Effector memory CD8-positive, alpha-beta T cell (primary cell): ENCODE measurements at regions not wholly inside any gene's neighbourhood (a gene's known extent, or its start where the extent isn't known, plus 50 kb on each side); places are given as distances from the start of the nearest gene placed in this dataset.

Source experiments
- ATAC-seq: fragments of 150-1000 bp; cut with Tn5 transposase; replicated peaks from 2 replicates; pipeline ENCODE4 v1.10.0; 2021; ENCODE audit warnings: mild to moderate bottlenecking, moderate library complexity
- DNase-seq, 3 experiments: peaks; one replicate each; pipeline ENCODE4 v3.0.0; 2021
- H3K27ac Mint-ChIP-seq, 2 donors: one replicate each; pipeline ENCODE4 v1.8.0; 2022; ENCODE audit warnings: mild to moderate bottlenecking in 2 of 2, mixed read lengths in 2 of 2, moderate library complexity in 2 of 2
- H3K27me3 Mint-ChIP-seq, 2 donors: one replicate each; pipeline ENCODE4 v1.8.0; 2022; ENCODE audit warnings: mixed read lengths in 2 of 2
- H3K36me3 Mint-ChIP-seq: one replicate; pipeline ENCODE4 v1.8.0; 2022; ENCODE audit warnings: mild to moderate bottlenecking, moderate library complexity, mixed read lengths; ENCODE audit not compliant: insufficient read depth
- H3K4me1 Mint-ChIP-seq, 2 donors: one replicate each; pipeline ENCODE4 v1.8.0; 2022; ENCODE audit warnings: low read depth in 2 of 2, mixed read lengths in 2 of 2
- H3K4me3 Mint-ChIP-seq, 2 donors: one replicate each; pipeline ENCODE4 v1.8.0; 2022; ENCODE audit warnings: mild to moderate bottlenecking in 2 of 2, mixed read lengths in 2 of 2, moderate library complexity in 2 of 2
- H3K9me3 Mint-ChIP-seq, 2 donors: one replicate each; pipeline ENCODE4 v1.8.0; 2022; ENCODE audit warnings: mixed read lengths in 2 of 2

DNA sequence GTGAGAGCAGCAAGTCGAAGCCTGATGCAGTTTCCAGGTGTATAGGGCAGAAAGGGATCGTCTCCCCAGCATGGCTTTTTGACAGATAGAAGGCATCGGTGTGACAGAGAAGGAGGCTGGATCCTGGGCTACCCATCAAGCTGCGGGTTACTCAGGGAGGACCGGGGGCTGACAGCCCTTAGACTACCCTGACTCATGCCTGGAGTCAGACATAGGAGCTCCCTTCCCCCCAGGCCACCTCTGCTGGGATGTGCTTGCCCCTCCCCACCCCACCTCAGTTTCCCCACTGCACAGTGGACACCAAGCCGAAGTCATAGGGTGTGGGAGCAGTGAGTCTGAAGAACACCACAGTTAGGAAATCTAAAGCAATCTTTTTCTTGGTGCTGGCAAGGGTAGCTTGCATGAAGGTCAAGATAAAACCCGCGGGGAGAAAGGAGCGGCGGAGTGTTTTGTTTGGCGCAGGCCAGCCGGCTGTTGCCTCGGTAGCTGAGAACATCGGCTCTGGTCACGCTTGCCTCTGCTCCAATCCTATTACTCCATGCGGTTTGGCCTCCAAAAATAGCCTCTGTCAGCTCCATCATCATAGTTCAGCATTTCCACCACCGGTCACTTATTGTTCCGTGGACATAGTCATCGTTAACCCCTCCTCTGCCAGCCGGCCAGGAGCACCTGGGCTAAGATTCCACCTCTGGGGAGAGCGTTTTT is 169.2 kb upstream of the GLI2 start:
- H3K4me1 Mint-ChIP-seq = no peaks in the 10 kb centered on the region
- no peak overlapping the region for H3K27ac Mint-ChIP-seq
- no peaks in the 10 kb centered on the region for H3K9me3 Mint-ChIP-seq
- peaks cover 3% of the 10 kb centered on the region for H3K36me3 Mint-ChIP-seq
- H3K27me3 Mint-ChIP-seq = peaks cover 20 to 55% of the 10 kb centered on the region in 2 donors
- no peak for DNase-seq
- no peak overlapping the region for H3K4me3 Mint-ChIP-seq
- ATAC-seq = no peak

DNA sequence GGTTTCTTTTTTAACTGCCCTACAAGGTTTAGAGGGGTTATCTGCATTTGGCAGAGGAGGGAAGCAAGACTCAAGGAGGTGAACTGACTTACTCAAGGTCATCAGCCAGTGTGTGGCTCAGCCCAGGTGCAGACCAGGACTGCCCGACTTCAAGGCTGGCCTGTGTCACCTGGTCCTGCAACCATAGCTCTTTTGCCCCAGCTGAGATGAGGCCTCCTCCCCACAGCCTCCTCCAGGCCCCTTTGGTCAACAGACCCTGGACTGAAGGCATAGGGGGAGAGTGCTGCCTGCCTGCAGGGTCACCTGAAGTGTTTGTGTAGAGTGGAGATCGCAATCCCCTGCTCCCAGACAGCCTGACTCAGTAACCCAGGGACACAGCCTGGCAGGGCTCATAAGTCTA is 168.5 kb upstream of the GLI2 start:
- DNase-seq = no peak
- H3K36me3 Mint-ChIP-seq = peaks cover 3% of the 10 kb centered on the region
- no peaks in the 10 kb centered on the region for H3K9me3 Mint-ChIP-seq
- no peak overlapping the region for H3K27ac Mint-ChIP-seq
- no peaks in the 10 kb centered on the region for H3K4me1 Mint-ChIP-seq
- no peak overlapping the region for H3K4me3 Mint-ChIP-seq
- no peak for ATAC-seq
- H3K27me3 Mint-ChIP-seq = peaks cover 20 to 49% of the 10 kb centered on the region in 2 donors

DNA sequence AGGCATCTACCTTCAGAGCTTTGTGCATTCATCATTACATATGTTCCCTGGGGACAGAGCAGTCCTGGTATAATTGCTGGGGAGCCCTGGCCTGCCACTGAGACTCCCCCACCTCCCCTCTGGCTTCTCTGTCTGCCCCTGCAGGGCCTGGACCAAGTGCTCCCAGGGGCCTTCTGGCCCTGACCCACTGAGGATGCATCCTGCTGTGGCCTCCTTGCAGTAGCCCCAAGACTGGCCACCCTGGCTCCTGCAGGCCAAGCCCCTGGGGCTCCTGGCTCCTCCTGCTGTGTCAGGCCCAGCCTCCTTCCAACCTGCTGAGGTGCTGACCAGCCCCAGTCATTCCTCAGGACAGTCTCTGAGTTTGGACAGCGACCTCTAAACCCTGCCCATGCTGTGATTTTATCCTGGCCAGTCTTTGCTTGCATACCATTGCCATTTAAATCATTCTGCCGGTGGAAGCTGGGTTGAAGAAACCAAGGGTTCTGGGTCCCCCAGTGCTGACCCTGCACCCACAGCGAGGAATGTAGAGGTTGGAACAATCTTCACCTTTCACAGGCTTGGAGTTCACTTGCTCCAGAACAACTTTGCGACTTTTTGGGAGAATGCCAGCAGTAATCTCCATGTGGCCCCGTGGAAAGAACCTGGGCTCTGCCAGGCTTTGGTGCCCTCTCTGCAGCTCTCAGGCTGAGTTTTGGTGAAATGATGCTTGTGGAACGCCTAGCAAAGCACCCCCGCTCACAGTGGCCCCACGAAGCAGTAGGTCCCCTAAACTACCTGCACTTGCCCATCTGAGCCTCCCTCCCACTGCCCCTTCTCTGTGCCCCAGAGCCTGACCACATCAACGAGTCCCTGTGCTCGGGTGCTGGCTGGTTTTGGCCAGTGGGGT is 167.3 kb upstream of the GLI2 start:
- DNase-seq = no peak
- no peak overlapping the region for H3K27ac Mint-ChIP-seq

DNA sequence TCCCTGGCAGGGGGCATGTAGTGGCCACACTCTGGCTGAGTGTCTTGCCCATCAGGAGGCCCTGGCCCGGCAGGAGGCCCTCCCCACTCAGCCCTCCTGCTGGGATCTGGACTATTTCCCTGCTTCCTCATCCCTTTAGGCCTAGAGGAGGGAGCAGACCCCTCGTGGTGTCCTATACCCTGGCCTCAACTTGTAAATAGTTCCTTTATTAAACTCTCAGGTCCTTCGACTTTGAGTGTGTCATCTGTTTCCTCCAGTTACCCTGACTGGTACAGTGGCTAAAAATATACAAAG is 166.7 kb upstream of the GLI2 start:
- ATAC-seq = no peak
- Mint-ChIP-seq H3K36me3 (peaks cover 3% of the 10 kb centered on the region), H3K4me1 (no peaks in the 10 kb centered on the region), H3K27me3 (peaks cover 15 to 47% of the 10 kb centered on the region in 2 donors), H3K4me3 (no peak overlapping the region), H3K27ac (no peak overlapping the region), H3K9me3 (no peaks in the 10 kb centered on the region)
- no peak for DNase-seq

More for the DNA sequence above, 167.3 kb upstream of the GLI2 start:
- Mint-ChIP-seq H3K4me1 (no peaks in the 10 kb centered on the region), H3K27me3 (peaks cover 15 to 47% of the 10 kb centered on the region in 2 donors), H3K4me3 (no peak overlapping the region), H3K9me3 (no peaks in the 10 kb centered on the region), H3K36me3 (peaks cover 3% of the 10 kb centered on the region)
- ATAC-seq = no peak

DNA sequence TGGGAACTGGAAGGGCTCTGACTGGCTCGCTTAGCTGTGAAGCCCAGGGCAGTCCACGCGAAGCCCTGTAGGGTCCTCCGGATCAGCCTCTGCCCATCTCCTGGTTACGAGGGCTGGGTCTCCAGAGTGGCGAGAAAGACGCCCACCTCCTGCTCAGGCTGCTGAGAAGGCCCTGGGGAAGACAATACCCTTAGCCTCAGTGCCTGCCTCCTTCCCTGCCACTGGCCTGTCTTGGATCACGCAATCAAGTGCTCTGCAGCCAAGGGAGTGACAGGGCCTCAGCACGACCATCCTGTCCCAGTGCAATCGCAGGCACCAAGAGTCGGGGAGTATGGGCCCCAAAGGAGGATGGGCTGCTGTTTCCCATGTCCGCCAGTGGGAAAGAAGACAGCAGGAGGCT is 165.7 kb upstream of the GLI2 start:
- no peak for ATAC-seq
- H3K4me1 Mint-ChIP-seq = no peaks in the 10 kb centered on the region
- H3K4me3 Mint-ChIP-seq = no peak overlapping the region
- H3K9me3 Mint-ChIP-seq = no peaks in the 10 kb centered on the region
- H3K27ac Mint-ChIP-seq = no peak overlapping the region
- peaks cover 3% of the 10 kb centered on the region for H3K36me3 Mint-ChIP-seq
- H3K27me3 Mint-ChIP-seq = peaks cover 20 to 55% of the 10 kb centered on the region in 2 donors
- no peak for DNase-seq

DNA sequence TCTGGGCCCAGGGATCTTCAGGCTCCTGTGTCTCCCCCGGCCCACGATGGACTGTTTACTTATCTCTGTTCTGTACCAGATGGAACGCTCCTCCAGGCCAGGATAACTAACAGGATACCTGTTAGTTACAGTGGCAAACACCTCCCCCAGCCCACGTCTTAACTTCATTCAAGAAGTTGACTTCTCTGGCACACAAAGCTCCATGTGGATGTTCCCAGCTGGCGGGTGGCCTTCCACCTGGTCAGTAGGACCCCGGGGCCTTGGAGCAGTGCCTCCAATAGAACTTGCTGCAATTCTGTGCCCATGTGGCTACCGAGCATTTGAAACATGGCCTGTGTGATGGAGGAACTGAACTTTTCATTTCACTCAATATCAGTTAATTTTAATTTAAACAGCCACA is 165.1 kb upstream of the GLI2 start:
- no peaks in the 10 kb centered on the region for H3K4me1 Mint-ChIP-seq
- H3K4me3 Mint-ChIP-seq = no peak overlapping the region
- H3K27me3 Mint-ChIP-seq = peaks cover 23 to 61% of the 10 kb centered on the region in 2 donors
- H3K27ac Mint-ChIP-seq = no peak overlapping the region
- DNase-seq (no peak), ATAC-seq (no peak)
- H3K36me3 Mint-ChIP-seq = peaks cover 3% of the 10 kb centered on the region
- no peaks in the 10 kb centered on the region for H3K9me3 Mint-ChIP-seq

DNA sequence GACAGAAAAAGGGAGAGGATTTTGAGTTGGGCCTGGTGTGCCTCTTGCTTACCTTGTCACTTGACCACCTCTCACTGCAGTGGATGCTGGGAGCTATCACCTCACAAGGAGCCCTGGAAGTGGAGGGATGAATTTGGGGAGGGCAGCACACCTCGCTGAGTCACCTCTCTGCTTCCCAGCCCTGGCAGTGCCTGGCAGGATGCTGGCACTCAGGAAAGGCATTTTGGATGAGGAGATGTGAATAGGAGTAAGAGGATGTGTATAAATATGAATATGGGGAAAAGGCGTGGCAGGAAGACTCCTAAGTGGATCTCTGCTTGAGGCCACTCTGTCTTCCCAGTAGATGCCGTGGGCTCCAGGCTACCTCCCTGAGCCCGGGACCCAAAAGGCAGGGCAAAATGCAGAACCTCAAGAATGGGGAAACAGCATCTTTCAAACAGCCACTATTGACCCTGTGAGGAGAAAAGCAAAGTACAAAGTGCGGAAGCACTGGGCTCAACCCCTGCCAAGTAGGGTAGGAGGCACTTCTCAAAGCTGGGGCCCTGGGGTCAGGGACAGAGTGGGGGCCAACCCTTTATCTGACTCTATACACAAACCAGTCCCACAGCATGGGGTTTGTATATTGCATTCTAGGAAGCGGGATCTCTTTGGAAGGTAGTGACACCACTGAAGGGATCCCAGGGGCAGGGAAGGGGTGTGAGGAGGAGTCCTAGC is 164.5 kb upstream of the GLI2 start:
- H3K4me1 Mint-ChIP-seq = no peaks in the 10 kb centered on the region
- DNase-seq = no peak
- H3K36me3 Mint-ChIP-seq = peaks cover 3% of the 10 kb centered on the region
- no peak overlapping the region for H3K4me3 Mint-ChIP-seq
- peaks cover 29 to 67% of the 10 kb centered on the region in 2 donors for H3K27me3 Mint-ChIP-seq
- H3K27ac Mint-ChIP-seq = no peak overlapping the region
- no peaks in the 10 kb centered on the region for H3K9me3 Mint-ChIP-seq
- no peak for ATAC-seq

DNA sequence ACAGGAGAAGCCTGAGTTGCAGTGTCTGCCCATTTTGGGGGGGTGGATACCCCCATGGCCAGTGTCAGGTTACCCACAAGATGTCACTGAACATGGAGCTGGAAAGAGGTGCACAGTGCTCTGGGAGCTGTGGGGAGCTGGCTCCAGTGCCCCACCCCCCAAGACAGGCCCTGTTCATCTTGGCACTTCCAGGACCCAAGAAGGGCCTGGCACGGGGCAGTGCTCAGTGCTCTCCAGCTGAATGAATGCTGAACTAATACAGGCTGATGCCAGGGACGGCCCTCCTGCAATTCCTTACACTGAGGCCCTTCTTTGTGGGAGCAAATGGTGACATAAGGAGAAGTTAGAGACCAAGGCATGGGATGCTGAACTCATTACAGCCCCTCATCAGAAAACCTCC is 163.4 kb upstream of the GLI2 start:
- H3K4me1 Mint-ChIP-seq = no peaks in the 10 kb centered on the region
- DNase-seq = no peak
- ATAC-seq = no peak

DNA sequence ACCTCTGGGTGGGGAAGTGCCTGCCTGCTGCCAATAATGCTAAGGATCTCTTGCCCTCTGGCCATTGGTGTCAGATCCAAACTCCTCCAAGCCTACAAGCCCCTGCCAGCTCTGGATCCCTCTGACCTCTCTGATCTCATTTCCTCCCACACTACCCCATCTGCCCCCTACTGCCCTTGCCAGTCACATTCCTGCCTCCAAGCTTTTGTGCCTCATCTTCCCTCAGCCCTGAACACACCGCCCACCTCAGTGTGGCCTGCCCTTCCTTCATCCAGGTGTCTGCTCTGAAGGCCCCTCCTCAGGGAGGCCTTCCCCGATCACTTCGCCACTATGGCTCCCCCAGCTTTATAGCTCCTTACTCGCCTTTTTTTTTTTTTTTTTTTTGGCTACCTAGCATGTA is 161.0 kb upstream of the GLI2 start:
- Mint-ChIP-seq H3K36me3 (no peaks in the 10 kb centered on the region), H3K4me1 (no peaks in the 10 kb centered on the region), H3K4me3 (no peak overlapping the region), H3K27me3 (peaks cover 38 to 61% of the 10 kb centered on the region in 2 donors), H3K27ac (no peak overlapping the region), H3K9me3 (no peaks in the 10 kb centered on the region)
- DNase-seq = no peak
- ATAC-seq = no peak

More for the DNA sequence above, 163.4 kb upstream of the GLI2 start:
- H3K36me3 Mint-ChIP-seq = peaks cover 3% of the 10 kb centered on the region
- H3K27me3 Mint-ChIP-seq = peaks cover 34 to 69% of the 10 kb centered on the region in 2 donors
- H3K4me3 Mint-ChIP-seq = no peak overlapping the region
- H3K27ac Mint-ChIP-seq = no peak overlapping the region
- no peaks in the 10 kb centered on the region for H3K9me3 Mint-ChIP-seq

DNA sequence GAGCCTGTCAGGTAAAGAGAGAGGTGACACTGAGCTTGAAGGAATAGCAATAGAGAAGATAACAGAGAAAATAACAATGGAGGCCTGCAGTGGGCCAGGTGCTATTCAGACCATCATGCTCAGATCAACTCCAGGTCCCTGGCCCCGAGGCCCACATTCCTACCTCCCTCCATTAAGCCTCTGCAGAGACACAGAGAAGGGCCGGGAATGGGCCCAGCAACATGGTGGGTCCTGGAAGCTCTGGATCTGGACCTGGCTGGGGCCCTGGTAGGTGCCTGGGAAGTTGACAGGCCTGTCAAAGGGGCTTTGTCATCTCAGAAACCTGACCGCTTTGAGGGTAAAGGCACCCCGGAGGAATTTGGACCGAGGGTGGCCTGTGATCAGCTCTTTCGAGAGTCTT is 159.7 kb upstream of the GLI2 start:
- Mint-ChIP-seq H3K27ac (no peak overlapping the region), H3K27me3 (peaks cover 35 to 63% of the 10 kb centered on the region in 2 donors), H3K4me3 (no peak overlapping the region), H3K36me3 (no peaks in the 10 kb centered on the region), H3K9me3 (no peaks in the 10 kb centered on the region), H3K4me1 (no peaks in the 10 kb centered on the region)
- DNase-seq (no peak), ATAC-seq (no peak)

DNA sequence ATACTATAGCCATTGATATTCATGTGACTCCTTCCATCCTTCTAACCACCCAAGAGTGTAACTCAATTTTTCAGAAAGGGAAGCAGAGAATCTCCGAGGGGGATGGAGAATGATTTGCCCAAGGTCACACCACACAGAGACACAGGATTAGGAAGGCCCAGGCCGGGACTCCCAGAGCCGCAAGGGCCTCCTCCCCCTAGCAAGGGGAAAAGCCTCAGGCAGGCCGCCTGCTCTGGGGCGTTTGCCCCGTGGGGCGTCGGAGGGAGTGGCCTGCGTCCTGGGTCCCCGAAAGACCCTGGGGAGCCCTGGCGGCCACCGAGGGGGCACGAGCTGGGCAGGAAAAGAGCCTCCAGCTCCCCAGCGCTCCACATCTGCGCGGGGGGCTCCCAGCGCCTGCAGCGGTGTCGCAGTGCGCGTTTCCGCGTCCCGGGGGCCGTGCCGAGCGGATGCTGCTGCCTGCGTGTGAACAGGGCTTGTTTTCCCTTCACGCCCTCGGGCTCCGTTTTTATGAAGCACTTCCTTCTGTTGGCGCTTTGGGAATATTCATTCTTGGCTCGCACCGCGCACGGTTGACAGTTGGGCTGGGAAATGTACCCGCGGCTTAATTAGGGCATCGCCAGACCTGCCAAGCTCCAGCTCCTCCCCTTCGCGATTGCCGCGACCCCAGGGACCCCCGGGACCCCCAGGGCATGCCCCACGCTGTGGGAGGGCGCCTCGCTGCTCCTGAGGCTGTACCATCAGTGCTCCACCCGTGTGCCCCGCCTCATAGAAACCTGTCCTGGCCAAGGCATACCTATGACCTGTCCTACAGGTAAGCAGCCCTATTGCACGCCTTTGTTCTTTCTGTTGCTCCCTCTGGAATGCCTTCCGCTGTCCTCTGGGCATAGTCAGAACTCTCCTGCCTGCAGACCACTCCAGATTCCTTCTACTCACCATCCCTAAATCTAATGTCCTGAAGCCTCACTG is 158.9 kb upstream of the GLI2 start:
- Mint-ChIP-seq H3K27me3 (peaks cover 35 to 69% of the 10 kb centered on the region in 2 donors), H3K36me3 (no peaks in the 10 kb centered on the region), H3K27ac (no peak overlapping the region), H3K4me3 (no peak overlapping the region), H3K4me1 (no peaks in the 10 kb centered on the region), H3K9me3 (no peaks in the 10 kb centered on the region)
- DNase-seq (no peak), ATAC-seq (no peak)

DNA sequence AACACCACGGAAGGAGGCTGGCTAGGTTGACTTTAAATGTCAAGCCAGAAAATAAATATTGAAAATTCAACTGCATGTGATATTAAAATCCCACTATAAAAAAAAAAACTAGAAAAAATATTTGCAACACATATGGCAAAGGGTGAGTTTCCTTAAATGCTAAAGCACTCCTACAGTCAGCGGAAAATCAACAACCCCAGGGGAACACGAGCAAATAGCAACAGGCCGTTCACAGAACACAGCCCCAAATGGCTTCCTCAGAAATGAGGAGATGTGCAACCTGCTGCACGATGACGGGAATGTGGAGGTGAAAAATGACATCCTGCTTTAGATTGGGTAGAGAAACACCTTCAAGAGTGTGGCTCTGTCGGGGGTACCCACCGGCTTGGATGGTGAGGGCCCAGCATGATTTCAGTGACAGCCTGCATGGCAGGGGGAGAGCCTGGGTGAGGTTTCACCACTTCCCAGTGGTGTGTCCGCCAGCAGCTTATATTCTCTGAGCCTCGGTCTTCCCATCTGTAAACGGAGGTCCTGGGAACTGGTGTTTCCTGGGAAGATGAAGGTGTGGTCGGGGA is 157.9 kb upstream of the GLI2 start:
- DNase-seq = no peak
- H3K9me3 Mint-ChIP-seq = no peaks in the 10 kb centered on the region
- H3K4me1 Mint-ChIP-seq = no peaks in the 10 kb centered on the region
- no peaks in the 10 kb centered on the region for H3K36me3 Mint-ChIP-seq
- no peak for ATAC-seq
- peaks cover 35 to 69% of the 10 kb centered on the region in 2 donors for H3K27me3 Mint-ChIP-seq
- H3K27ac Mint-ChIP-seq = no peak overlapping the region
- H3K4me3 Mint-ChIP-seq = no peak overlapping the region
